ENCODE measurements at regions not wholly inside any gene's neighbourhood (a gene's known extent, or its start where the extent isn't known, plus 50 kb on each side); places are given as distances from the start of the nearest gene placed in this dataset.

DNA sequence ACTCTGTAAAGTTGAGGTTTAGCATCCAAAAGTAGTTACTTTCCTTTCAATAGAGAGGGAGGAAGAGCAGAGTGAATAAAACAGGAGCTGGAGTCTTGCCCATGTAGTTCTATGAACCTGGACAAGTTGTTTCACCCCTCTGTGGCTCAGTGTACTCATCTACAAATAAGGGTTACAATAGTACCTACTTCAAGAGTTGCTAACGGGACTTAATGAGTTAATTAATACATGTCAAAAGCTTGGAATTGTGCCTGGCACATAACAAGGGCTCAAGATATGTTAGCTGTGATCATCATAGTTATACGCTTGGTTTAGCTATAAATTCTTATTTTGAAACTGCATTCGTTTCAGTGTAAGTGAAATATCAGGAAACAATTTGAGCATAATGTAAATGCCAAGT is 388.5 kb upstream of the THBS1 start:
- no peaks in the 10 kb centered on the region for H3K27me3 ChIP-seq (ENCODE audit: control insufficient read depth in 1 of 2, insufficient read depth in 2 of 2, low read length in 2 of 2)
- H4K20me1 ChIP-seq (ENCODE audit: insufficient read depth, low read length): no peaks in the 10 kb centered on the region
- ATAC-seq (no peak), FAIRE-seq (no peak), DNase-seq (ENCODE audit: low spot score) (no peak)
- no peak overlapping the region for H3K9ac ChIP-seq (ENCODE audit: insufficient read depth, low read depth, low read length)
- intact Hi-C loops (cut with micrococcal nuclease; ENCODE audit: unreplicated experiment): no loop called here
- BruUV-seq (replicated peaks): no TSS peak
- no peaks in the 10 kb centered on the region for H3K9me3 ChIP-seq (ENCODE audit: low read length)
- no peak overlapping the region for H3K4me3 ChIP-seq (replicated peaks in 1 of 3; ENCODE audit: insufficient read depth in 1 of 3, low read depth in 2 of 3, low read length in 3 of 3)
- no peak overlapping the region for H3K4me2 ChIP-seq (ENCODE audit: low read depth, low read length)
- no peaks in the 10 kb centered on the region for H3K36me3 ChIP-seq (replicated peaks in 1 of 2; ENCODE audit: control insufficient read depth in 1 of 2, insufficient read depth in 2 of 2, low read length in 2 of 2)
- H3K4me1 ChIP-seq (ENCODE audit: insufficient read depth, low read length): peaks cover 26% of the 10 kb centered on the region
- no peaks in the 10 kb centered on the region for H3K79me2 ChIP-seq (ENCODE audit: insufficient read depth, low read length)
- ChIA-PET CTCF (ENCODE audit: low intra/inter-chr PET ratio, low total read pairs) (no interaction called here), POLR2A (no interaction called here)
- no peak overlapping the region for H2AFZ ChIP-seq (ENCODE audit: low read length)
- 86% methylated on average over 3 of the region's 3 CpGs for WGBS (ENCODE audit: low lambda C conversion rate)
- in situ Hi-C loops (cut with HindIII; ENCODE audit: extremely low pct_ligation_motif_present, low pct_unique_long_range_greater_than_20kb): no loop called here
- H3K27ac ChIP-seq (ENCODE audit: extremely low read length, insufficient read depth, low read length): no peak overlapping the region
- TF ChIP-seq, protein P1, sequence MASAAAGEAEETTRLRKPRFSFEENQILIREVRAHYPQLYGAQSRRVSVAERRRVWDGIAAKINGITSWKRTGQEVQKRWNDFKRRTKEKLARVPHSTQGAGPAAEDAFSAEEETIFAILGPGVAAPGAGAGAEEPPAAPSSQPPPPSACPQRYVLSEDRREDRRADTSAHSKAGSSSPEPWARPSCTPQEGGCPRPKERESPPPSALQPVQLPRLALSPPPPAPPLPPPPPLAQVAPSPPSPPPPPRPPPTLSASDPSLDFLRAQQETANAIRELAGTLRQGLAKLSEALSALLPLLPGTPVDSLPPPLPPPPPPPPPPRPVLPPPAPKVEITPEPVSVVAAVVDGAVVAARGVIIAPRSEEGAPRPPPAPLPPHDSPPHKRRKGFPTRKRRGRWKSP (CRISPR knock-in tag; IDR thresholded peaks at IDR 0.05): no peak
- TF ChIP-seq CCAR2 (optimal IDR thresholded peaks at IDR 0.05; ENCODE audit: low read depth, low read length): no peak
- TF ChIP-seq, protein P2, sequence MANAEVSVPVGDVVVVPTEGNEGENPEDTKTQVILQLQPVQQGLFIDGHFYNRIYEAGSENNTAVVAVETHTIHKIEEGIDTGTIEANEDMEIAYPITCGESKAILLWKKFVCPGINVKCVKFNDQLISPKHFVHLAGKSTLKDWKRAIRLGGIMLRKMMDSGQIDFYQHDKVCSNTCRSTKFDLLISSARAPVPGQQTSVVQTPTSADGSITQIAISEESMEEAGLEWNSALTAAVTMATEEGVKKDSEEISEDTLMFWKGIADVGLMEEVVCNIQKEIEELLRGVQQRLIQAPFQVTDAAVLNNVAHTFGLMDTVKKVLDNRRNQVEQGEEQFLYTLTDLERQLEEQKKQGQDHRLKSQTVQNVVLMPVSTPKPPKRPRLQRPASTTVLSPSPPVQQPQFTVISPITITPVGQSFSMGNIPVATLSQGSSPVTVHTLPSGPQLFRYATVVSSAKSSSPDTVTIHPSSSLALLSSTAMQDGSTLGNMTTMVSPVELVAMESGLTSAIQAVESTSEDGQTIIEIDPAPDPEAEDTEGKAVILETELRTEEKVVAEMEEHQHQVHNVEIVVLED (CRISPR knock-in tag; IDR thresholded peaks at IDR 0.05; ENCODE audit: borderline replicate concordance): no peak
- no peak for TF ChIP-seq ZNF678 (CRISPR knock-in tag; IDR thresholded peaks at IDR 0.05)
- TF ChIP-seq, protein P3, sequence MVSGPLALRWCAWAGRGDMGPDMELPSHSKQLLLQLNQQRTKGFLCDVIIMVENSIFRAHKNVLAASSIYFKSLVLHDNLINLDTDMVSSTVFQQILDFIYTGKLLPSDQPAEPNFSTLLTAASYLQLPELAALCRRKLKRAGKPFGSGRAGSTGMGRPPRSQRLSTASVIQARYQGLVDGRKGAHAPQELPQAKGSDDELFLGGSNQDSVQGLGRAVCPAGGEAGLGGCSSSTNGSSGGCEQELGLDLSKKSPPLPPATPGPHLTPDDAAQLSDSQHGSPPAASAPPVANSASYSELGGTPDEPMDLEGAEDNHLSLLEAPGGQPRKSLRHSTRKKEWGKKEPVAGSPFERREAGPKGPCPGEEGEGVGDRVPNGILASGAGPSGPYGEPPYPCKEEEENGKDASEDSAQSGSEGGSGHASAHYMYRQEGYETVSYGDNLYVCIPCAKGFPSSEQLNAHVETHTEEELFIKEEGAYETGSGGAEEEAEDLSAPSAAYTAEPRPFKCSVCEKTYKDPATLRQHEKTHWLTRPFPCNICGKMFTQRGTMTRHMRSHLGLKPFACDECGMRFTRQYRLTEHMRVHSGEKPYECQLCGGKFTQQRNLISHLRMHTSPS (CRISPR knock-in tag; IDR thresholded peaks at IDR 0.05; ENCODE audit: low read depth): no peak
- TF ChIP-seq HNRNPUL1 (IDR thresholded peaks at IDR 0.05; ENCODE audit: low read depth, low read length): no peak
- TF ChIP-seq, protein P4, sequence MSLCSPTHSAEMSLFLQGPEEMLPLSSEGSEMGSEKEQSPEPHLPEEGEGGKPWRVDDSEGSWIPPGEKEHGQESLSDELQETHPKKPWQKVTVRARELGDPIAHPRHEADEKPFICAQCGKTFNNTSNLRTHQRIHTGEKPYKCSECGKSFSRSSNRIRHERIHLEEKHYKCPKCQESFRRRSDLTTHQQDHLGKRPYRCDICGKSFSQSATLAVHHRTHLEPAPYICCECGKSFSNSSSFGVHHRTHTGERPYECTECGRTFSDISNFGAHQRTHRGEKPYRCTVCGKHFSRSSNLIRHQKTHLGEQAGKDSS (CRISPR knock-in tag; IDR thresholded peaks at IDR 0.05; ENCODE audit: borderline replicate concordance, low read depth): no peak
- no peak for TF ChIP-seq HIVEP1 (CRISPR knock-in tag; IDR thresholded peaks at IDR 0.05)
- TF ChIP-seq ZNF766 (CRISPR knock-in tag; IDR thresholded peaks at IDR 0.05; ENCODE audit: borderline replicate concordance): no peak
- TF ChIP-seq, protein P5, sequence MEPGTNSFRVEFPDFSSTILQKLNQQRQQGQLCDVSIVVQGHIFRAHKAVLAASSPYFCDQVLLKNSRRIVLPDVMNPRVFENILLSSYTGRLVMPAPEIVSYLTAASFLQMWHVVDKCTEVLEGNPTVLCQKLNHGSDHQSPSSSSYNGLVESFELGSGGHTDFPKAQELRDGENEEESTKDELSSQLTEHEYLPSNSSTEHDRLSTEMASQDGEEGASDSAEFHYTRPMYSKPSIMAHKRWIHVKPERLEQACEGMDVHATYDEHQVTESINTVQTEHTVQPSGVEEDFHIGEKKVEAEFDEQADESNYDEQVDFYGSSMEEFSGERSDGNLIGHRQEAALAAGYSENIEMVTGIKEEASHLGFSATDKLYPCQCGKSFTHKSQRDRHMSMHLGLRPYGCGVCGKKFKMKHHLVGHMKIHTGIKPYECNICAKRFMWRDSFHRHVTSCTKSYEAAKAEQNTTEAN (CRISPR knock-in tag; conservative IDR thresholded peaks at IDR 0.05): no peak
- no peak for TF ChIP-seq NFIB (CRISPR knock-in tag; IDR thresholded peaks at IDR 0.05; ENCODE audit: borderline replicate concordance)
- TF ChIP-seq, protein P6, sequence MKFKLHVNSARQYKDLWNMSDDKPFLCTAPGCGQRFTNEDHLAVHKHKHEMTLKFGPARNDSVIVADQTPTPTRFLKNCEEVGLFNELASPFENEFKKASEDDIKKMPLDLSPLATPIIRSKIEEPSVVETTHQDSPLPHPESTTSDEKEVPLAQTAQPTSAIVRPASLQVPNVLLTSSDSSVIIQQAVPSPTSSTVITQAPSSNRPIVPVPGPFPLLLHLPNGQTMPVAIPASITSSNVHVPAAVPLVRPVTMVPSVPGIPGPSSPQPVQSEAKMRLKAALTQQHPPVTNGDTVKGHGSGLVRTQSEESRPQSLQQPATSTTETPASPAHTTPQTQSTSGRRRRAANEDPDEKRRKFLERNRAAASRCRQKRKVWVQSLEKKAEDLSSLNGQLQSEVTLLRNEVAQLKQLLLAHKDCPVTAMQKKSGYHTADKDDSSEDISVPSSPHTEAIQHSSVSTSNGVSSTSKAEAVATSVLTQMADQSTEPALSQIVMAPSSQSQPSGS (CRISPR knock-in tag; IDR thresholded peaks at IDR 0.05): no peak
- TF ChIP-seq, protein P7, sequence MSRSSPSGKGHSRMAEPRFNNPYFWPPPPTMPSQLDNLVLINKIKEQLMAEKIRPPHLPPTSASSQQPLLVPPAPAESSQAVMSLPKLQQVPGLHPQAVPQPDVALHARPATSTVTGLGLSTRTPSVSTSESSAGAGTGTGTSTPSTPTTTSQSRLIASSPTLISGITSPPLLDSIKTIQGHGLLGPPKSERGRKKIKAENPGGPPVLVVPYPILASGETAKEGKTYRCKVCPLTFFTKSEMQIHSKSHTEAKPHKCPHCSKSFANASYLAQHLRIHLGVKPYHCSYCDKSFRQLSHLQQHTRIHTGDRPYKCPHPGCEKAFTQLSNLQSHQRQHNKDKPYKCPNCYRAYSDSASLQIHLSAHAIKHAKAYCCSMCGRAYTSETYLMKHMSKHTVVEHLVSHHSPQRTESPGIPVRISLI (CRISPR knock-in tag; IDR thresholded peaks at IDR 0.05; ENCODE audit: borderline replicate concordance): no peak
- no peak for TF ChIP-seq RFX3 (CRISPR knock-in tag; IDR thresholded peaks at IDR 0.05)
- TF ChIP-seq ZNF550 (CRISPR knock-in tag; IDR thresholded peaks at IDR 0.05; ENCODE audit: borderline replicate concordance): no peak
